Tongue (tissue), 1 donor: ENCODE measurements at regions not wholly inside any gene's neighbourhood (a gene's known extent, or its start where the extent isn't known, plus 50 kb on each side); places are given as distances from the start of the nearest gene placed in this dataset.
"Not testable (repeated sequence)": the region's sequence is repeated elsewhere in the genome, so short reads cannot be mapped to it uniquely, and the experiment has no call there.

ENCODE experiments used
- DNase-seq: peaks from one replicate; pipeline ENCODE4 v3.0.0-alpha.2; 2015

GRCh38 chr2:60356346-60356745, 197.1 kb downstream of the BCL11A start:
- DNase-seq, result no peak

- DNase-seq, result no peak
Measured at GRCh38 chr2:60355849-60356261, 197.6 kb downstream of the BCL11A start.

DNA sequence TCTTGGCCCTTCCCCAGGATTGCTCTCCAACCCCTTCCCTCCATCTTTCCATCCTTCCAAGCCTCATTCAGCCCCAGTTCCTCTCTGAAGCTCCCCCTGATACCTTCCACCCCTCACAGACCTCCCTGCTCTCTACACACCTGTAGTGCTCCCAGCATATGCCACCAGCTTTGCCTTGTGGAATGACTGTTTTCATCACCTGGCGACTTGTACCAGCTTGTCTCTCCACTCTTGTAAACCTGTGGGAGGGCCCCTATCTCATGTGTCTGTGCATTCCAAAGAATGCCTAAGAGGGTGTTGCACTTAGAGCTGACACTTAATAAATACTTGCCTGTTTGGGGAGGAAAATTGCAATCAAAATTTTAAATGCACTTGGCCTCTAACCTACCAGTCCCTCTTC, 198.7 kb downstream of the BCL11A start:
- no peak for DNase-seq

- DNase-seq, result no peak
Measured at GRCh38 chr2:60353863-60354262, 199.6 kb downstream of the BCL11A start.

DNA sequence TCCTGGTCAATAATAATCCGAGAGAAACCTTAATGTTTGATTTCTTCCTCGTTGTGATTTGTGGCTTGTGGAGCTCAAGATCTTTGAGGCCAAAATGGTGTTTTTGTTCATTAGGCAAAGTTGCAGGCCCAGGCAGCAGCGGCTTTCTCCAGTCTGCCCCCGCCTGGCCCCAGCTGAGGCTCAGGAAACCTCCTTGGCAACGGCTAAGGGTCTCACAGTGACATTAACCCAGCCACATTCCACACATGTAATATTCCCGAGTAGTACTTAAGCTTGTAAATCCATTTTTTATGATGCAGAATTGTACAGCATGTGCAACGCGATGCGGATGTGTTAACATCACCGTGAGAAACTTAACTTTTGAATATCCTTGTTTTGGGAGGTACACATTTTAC, 200.1 kb downstream of the BCL11A start:
- DNase-seq, result peak; percentile 66

DNA sequence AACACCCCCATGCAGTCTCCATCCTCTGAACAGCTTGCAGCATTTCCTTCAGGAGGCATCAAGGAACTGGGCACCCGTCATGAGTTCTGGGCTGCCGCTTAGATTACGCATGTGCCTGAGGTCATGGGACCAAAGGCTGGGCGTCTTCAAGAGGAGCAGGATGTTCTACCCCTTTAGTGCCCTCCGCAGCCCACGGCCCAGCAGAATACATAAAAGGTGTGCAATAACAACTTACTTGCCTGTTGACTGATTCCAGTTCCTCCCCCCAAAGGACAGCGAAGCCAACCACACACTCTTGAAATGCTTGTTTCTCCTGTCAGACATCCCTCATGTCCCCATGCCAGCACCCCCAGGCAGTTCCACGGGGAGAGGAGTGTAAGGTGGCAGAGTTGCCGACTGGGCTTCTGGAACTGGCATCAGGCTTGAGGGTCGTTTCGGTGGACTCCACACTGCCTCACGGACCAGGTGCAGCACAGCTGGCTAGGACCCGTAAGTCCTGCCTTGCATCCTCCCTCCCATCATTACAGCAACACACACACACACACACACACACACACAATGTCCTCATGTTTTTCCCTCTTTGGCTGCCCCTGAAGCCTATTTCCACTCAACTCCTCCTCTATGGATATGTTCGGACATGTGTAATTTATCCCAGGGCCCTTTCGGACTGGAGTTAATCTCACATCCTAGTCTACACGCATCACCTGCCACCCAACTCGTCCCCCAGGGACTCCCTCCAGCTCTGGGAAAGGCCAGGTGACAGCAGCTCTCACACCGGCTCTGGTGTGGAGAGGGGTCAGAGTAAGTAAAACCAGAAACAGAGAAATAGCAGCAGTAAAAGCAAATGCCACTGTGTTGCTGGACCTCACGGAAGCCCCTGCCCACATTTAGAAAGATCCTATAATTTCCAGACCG, 200.7 kb downstream of the BCL11A start:
- no peak for DNase-seq

- peak; percentile 55 for DNase-seq
Measured at GRCh38 chr2:60351802-60352201, 201.7 kb downstream of the BCL11A start.

DNA sequence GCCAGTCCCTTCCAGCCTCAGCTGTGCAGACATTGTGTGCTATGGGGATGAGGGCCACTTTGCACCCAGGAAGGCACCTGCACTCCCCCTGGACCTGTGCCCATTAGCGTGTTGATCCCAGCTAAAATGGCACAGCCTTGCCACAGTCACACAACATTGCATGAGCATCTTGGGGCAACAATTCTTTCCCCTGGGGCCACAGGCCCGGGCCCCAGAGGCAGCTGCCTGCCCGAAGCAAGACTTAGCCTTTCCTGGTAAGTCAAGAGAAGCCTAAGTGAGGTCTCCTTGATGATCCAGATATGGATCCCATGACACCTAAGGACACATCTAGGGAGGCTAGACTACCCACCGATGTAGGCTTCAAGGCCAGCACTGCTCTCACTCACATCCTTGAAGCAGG, 202.1 kb downstream of the BCL11A start:
- DNase-seq, result no peak

- DNase-seq, result no peak
Measured at GRCh38 chr2:60350791-60351190, 202.7 kb downstream of the BCL11A start.

DNA sequence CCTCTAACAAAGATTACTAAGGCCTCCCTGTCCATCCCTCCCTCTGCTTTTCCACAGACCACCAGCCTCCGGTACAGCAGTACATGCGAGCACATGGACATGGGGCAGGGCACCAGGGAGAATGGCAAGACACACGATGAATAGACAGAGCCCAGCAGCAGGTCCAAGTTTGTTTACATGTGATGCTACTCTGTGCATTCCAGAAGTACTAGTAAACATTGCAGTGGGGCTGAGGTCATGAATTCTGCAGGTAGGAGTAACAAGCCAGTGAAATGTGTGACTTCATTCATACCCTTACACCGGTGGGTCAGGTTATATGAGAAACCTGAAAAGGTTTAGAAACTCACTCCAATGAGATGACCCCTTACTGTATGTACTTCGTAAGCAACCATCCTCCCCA, 205.7 kb downstream of the BCL11A start:
- DNase-seq, result no peak

DNA sequence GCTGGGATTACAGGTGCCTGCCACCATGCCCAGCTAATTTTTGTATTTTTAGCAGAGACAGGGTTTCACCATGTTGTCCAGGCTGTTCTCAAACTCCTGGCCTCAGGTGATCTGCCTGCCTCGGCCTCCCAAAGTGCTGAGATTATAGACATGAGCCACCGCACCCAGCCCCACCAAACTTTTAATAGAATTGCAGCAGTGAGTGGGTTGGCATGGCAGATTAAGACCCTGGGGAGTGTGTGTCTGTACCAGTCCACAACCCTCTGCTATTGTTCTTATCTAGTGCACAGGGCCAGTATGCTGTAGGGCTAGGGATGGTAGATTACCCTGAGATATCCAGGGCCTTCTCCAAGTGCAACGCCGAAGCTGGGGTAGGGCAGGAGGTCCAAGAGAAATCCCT, 211.0 kb downstream of the BCL11A start:
- DNase-seq, result not testable (repeated sequence)

GRCh38 chr2:60341151-60341550, 212.3 kb downstream of the BCL11A start:
- DNase-seq, result no peak

DNA sequence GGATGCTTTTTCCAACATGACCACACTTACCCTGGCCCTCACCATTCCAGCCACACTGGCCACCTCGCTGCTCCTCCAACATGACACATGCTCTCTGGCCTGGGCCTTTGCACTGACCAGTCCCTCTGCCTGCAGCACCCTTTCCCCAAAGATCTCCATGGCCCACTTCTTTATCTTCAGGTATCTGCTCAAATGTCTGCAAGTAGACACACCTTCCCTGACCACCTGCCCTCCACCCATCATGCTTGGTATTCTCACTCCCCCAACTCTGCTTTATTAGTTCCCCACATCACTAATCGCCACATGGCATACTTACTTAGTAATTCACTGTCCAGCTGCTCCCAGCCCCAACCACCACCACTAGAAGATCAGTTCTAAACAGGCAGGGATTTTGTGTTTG, 214.2 kb downstream of the BCL11A start:
- no peak for DNase-seq

DNA sequence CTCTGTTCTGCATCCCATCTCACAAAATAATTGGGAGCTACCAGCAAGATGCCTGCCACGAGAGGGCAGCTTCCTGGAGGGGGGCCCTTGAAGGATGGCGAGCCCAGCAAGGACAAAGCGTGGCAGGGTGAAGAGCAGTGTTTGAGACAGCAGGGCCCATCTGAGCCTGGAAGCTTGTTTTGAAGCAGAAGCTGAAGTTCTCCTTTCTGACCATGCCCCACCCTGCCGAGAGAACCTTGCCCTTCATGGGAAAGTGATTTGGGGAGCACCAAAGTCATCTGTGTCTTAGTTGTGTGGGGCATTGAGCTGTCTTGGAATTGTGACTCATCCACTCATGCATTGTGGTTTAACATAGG, 216.3 kb downstream of the BCL11A start:
- no peak for DNase-seq

- DNase-seq, result no peak
Measured at GRCh38 chr2:60336442-60337141, 216.9 kb downstream of the BCL11A start.

- no peak for DNase-seq
Measured at GRCh38 chr2:60335533-60336237, 217.8 kb downstream of the BCL11A start.

DNA sequence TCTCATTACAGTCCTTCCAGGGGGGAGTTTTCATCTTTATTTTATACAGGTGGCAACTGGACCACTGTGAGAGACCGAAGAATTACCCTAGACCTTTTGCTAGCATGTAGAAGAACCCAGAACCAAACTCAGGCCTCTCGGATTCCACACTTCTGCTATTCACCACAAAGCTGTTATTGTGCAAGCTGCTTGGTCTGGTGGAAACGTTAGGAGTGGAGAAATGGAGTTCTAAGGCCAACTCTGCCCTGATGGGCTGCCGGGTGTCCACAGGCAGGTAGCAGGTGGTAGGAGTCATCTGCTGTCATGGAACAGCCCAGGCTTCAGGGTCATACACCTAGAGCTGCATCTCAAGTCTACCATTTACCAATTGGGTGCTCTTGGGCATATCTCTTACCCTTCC, 218.8 kb downstream of the BCL11A start:
- DNase-seq, result no peak

DNA sequence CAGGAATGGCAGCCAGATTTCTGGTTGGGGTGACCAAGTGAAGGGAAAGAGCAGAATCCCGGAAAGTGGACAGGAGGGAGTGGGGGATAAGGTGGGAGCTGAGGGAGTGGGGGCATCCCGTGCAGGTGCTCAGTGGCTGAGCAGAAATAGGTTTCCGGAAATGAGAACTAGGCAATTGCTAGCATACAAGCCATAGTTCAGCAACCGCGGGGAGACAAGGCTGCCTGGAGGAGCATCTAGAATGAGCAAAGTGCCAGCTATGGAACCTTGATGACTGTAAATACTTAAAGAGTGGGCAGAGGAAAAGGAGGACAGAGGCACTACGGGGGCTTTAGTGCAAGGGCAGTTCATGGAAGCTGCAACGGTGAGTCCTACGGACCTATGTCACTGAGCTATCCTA, 220.2 kb downstream of the BCL11A start:
- no peak for DNase-seq

DNA sequence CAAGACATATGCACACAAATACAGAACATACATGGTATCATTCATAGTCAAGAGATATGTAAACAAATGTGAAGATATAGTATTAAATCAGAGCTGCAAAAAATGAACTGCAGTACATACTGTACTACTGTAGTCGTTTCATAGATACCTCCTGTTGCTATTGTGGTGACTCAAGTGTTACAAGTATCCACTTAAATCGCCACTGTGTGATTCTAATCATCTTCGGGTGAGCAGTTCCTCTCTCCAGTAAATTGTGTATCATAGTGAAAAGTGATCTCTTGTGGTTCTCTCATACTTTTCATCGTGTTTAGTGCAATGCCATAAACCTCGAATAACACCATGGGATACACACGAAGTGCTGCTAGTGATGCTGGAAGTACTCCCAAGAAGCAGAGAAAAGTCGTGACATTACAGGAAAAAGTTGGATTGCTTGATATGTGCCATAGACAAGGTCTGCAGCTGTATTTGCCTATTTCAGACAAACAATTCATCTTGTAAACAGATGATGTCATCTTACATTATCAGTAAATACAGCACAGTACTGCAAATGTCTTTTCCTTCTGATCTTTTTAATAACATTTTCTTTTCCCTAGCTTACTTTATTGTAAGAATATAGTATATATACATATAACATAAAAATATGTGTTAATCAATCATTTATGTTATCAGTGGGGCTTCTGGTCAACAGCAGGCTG, 222.2 kb downstream of the BCL11A start:
- DNase-seq, result no peak

DNA sequence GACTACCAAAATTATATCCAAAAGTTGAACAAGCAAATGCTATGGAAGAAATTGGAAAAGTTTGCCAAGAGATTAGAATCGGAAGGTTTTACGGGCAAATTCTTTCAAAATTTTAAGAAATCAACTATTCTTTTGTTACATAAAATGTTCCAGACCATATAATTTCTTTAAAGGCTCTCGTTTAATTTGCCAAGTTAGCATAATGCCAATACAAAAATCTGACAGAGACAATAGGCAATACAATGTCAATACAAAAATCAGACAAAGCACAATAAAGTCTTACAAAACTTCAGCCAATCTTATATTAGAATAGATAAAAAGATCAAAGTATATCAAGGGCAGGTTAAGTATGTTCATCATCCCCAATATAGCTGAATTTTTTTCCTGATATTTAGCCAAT, 224.2 kb downstream of the BCL11A start:
- DNase-seq, result no peak

- no peak for DNase-seq
Measured at GRCh38 chr2:60324536-60324935, 228.9 kb downstream of the BCL11A start.

DNA sequence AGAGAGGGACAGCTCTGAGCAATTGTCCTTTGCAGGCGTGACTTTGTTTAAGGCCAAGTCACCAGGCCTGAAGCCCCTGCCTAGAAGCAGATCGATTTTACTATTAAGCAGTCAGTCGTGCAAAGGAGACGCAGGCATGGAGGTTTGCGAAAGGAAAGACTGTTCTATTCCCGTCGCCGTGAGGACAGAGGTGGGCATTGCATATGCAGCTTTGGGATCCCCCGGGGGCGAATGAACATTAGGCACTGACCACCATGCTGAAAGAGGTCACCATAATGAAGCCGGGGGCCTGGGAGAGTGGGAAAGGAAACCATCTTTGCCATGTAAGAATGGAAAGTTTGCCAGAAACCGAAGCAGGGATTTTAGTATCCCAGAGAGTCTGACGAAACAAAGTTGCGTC, 231.6 kb downstream of the BCL11A start:
- no peak for DNase-seq

- DNase-seq, result no peak
Measured at GRCh38 chr2:60320724-60321123, 232.7 kb downstream of the BCL11A start.
